ENCODE measurements at regions not wholly inside any gene's neighbourhood (a gene's known extent, or its start where the extent isn't known, plus 50 kb on each side); places are given as distances from the start of the nearest gene placed in this dataset.

DNA sequence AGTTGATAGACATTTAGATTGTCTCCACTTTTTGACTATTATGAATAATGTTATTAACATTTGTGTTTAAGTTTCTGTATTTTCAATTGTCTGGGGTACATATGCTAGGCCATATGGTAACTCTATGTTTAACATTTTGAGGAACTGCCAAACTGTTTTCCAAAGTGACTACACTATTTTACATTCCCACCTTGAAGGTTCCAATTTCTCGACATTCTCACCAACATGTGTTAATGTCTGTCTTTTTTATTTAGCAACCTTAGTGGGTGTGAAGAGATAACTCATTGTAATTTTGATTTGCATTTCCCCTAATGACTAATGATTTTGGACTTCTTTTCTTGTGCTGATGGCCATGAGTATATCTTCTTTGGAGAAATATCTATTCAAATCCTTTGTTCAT, 832.4 kb downstream of the DNAJB9 start:
- TF ChIP-seq ZNF140 (tag by site-specific recombination; IDR thresholded peaks at IDR 0.05), result no peak
- TF ChIP-seq BCL11A (tag by site-specific recombination; IDR thresholded peaks at IDR 0.05; ENCODE audit: low read depth), result no peak
- no peak for TF ChIP-seq ZSCAN30 (tag by site-specific recombination; IDR thresholded peaks at IDR 0.05)
- CTCF ChIA-PET, result no interaction called here
- POLR2A ChIA-PET, result no interaction called here
- Histone ChIP-seq H3K4me3 (ENCODE audit: low read depth, low read length) (no peak overlapping the region), H3K4me1 (ENCODE audit: control insufficient read depth, insufficient read depth, low read length) (no peaks in the 10 kb centered on the region), H3K9me3 (ENCODE audit: control insufficient read depth, insufficient read depth, low read depth, low read length) (no peaks in the 10 kb centered on the region), H3K36me3 (ENCODE audit: control insufficient read depth in 2 of 2, insufficient read depth in 1 of 2, low read length in 2 of 2) (no peaks in the 10 kb centered on the region), H3K27ac (ENCODE audit: extremely low read depth, low read depth, low read length) (no peak overlapping the region)

DNA sequence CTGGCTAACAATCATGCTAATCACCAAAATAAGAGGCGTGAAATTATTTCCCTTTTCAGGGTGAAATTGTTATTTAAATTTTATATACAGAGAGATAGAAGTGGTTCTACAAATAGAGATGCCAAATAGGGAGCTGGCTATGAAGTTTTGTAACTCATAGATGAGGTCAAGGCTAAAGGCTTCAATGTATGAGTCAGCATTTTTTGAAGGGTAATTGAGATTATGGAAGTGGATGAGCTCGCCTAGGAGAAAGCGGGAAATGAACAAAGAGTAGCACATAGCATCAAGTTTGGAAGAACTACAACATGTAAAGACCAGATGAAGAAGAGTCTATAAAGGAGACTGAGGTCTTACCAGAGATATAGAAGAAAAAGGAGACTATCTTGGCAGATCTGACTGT, 838.1 kb downstream of the DNAJB9 start:
- Histone ChIP-seq H3K27ac (ENCODE audit: extremely low read depth, low read depth, low read length) (no peak overlapping the region), H3K36me3 (ENCODE audit: control insufficient read depth in 2 of 2, insufficient read depth in 1 of 2, low read length in 2 of 2) (no peaks in the 10 kb centered on the region), H3K9me3 (ENCODE audit: control insufficient read depth, insufficient read depth, low read depth, low read length) (no peaks in the 10 kb centered on the region), H3K4me3 (ENCODE audit: low read depth, low read length) (no peak overlapping the region), H3K4me1 (ENCODE audit: control insufficient read depth, insufficient read depth, low read length) (no peaks in the 10 kb centered on the region)
- POLR2A ChIA-PET, result no interaction called here
- CTCF ChIA-PET, result no interaction called here
- no peak for TF ChIP-seq ZNF600 (tag by site-specific recombination; IDR thresholded peaks at IDR 0.05)
- TF ChIP-seq EGR2 (tag by site-specific recombination; IDR thresholded peaks at IDR 0.05; ENCODE audit: low read depth), result no peak
- TF ChIP-seq, protein P1, sequence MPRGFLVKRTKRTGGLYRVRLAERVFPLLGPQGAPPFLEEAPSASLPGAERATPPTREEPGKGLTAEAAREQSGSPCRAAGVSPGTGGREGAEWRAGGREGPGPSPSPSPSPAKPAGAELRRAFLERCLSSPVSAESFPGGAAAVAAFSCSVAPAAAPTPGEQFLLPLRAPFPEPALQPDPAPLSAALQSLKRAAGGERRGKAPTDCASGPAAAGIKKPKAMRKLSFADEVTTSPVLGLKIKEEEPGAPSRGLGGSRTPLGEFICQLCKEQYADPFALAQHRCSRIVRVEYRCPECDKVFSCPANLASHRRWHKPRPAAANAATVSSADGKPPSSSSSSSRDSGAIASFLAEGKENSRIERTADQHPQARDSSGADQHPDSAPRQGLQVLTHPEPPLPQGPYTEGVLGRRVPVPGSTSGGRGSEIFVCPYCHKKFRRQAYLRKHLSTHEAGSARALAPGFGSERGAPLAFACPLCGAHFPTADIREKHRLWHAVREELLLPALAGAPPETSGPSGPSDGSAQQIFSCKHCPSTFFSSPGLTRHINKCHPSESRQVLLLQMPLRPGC (tag by site-specific recombination; IDR thresholded peaks at IDR 0.05), result no peak
- no peak for TF ChIP-seq ZNF2 (tag by site-specific recombination; IDR thresholded peaks at IDR 0.05)
- no peak for TF ChIP-seq ZNF211 (tag by site-specific recombination; IDR thresholded peaks at IDR 0.05; ENCODE audit: low read depth)
- no peak for TF ChIP-seq ZSCAN23 (tag by site-specific recombination; IDR thresholded peaks at IDR 0.05)
- no peak for TF ChIP-seq GLI2 (tag by site-specific recombination; IDR thresholded peaks at IDR 0.05; ENCODE audit: borderline replicate concordance, low read depth)
- TF ChIP-seq ZSCAN5A (tag by site-specific recombination; IDR thresholded peaks at IDR 0.05), result no peak
- TF ChIP-seq ZSCAN16 (tag by site-specific recombination; IDR thresholded peaks at IDR 0.05), result no peak
- no peak for TF ChIP-seq ZBTB6 (tag by site-specific recombination; IDR thresholded peaks at IDR 0.05)

- no peaks in the 10 kb centered on the region for H3K36me3 ChIP-seq (ENCODE audit: control insufficient read depth in 2 of 2, insufficient read depth in 1 of 2, low read length in 2 of 2)
- no peaks in the 10 kb centered on the region for H3K4me1 ChIP-seq (ENCODE audit: control insufficient read depth, insufficient read depth, low read length)
- ChIA-PET CTCF (no interaction called here), POLR2A (no interaction called here)
- H3K4me3 ChIP-seq (ENCODE audit: low read depth, low read length), result no peak overlapping the region
- no peak for TF ChIP-seq ZFP37 (tag by site-specific recombination; IDR thresholded peaks at IDR 0.05)
- no peak for TF ChIP-seq ZNF48 (tag by site-specific recombination; IDR thresholded peaks at IDR 0.05)
- no peak for TF ChIP-seq ZNF473 (tag by site-specific recombination; IDR thresholded peaks at IDR 0.05)
- TF ChIP-seq ZFP69B (tag by site-specific recombination; IDR thresholded peaks at IDR 0.05), result no peak
- no peak for TF ChIP-seq ZNF549 (tag by site-specific recombination; IDR thresholded peaks at IDR 0.05)
- no peak for TF ChIP-seq ZNF223 (tag by site-specific recombination; IDR thresholded peaks at IDR 0.05)
- no peak for TF ChIP-seq HIC1 (tag by site-specific recombination; IDR thresholded peaks at IDR 0.05)
- no peak for TF ChIP-seq ZBTB26 (tag by site-specific recombination; optimal IDR thresholded peaks at IDR 0.05)
- no peak for TF ChIP-seq ZNF155 (tag by site-specific recombination; IDR thresholded peaks at IDR 0.05)
- no peak overlapping the region for H3K27ac ChIP-seq (ENCODE audit: extremely low read depth, low read depth, low read length)
- no peaks in the 10 kb centered on the region for H3K9me3 ChIP-seq (ENCODE audit: control insufficient read depth, insufficient read depth, low read depth, low read length)
These were observed 868.3 kb downstream of the DNAJB9 start for GRCh38 chr7:109437957-109438356.
